ENCODE measurements at regions not wholly inside any gene's neighbourhood (a gene's known extent, or its start where the extent isn't known, plus 50 kb on each side); places are given as distances from the start of the nearest gene placed in this dataset.

DNA sequence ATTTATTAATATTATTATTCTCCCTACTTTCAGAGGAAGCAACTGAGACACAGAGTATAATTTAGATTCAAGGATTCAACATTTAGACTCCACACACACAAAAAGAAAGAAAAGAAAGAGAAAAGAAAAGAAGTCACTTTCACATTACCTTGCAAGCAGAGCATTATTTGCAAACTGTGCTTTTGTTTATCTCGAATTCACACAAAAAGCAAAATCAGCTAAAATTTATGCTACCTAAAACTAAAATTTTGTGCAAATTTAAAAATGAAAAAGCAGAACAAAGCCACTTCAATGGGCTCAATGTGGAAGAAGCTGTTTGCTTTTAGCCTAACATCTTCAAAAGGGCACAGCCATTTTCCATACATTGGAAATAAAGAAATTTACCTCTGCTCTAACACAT, 1282.7 kb upstream of the GYPC start (continued):
- TF ChIP-seq, protein P1, sequence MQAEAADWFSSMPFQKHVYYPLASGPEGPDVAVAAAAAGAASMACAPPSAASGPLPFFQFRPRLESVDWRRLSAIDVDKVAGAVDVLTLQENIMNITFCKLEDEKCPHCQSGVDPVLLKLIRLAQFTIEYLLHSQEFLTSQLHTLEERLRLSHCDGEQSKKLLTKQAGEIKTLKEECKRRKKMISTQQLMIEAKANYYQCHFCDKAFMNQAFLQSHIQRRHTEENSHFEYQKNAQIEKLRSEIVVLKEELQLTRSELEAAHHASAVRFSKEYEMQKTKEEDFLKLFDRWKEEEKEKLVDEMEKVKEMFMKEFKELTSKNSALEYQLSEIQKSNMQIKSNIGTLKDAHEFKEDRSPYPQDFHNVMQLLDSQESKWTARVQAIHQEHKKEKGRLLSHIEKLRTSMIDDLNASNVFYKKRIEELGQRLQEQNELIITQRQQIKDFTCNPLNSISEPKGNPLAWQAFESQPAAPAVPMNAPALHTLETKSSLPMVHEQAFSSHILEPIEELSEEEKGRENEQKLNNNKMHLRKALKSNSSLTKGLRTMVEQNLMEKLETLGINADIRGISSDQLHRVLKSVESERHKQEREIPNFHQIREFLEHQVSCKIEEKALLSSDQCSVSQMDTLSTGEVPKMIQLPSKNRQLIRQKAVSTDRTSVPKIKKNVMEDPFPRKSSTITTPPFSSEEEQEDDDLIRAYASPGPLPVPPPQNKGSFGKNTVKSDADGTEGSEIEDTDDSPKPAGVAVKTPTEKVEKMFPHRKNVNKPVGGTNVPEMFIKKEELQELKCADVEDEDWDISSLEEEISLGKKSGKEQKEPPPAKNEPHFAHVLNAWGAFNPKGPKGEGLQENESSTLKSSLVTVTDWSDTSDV (CRISPR knock-in tag; IDR thresholded peaks at IDR 0.05): no peak
- TF ChIP-seq TRIM24 (CRISPR knock-in tag; IDR thresholded peaks at IDR 0.05): no peak
- no peak for TF ChIP-seq ZNF75D (CRISPR knock-in tag; IDR thresholded peaks at IDR 0.05; ENCODE audit: borderline replicate concordance)
- TF ChIP-seq, protein P2, sequence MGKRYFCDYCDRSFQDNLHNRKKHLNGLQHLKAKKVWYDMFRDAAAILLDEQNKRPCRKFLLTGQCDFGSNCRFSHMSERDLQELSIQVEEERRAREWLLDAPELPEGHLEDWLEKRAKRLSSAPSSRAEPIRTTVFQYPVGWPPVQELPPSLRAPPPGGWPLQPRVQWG (CRISPR knock-in tag; IDR thresholded peaks at IDR 0.05; ENCODE audit: borderline replicate concordance, low read depth): no peak
- TF ChIP-seq, protein P3, sequence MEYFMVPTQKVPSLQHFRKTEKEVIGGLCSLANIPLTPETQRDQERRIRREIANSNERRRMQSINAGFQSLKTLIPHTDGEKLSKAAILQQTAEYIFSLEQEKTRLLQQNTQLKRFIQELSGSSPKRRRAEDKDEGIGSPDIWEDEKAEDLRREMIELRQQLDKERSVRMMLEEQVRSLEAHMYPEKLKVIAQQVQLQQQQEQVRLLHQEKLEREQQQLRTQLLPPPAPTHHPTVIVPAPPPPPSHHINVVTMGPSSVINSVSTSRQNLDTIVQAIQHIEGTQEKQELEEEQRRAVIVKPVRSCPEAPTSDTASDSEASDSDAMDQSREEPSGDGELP (IDR thresholded peaks at IDR 0.05; ENCODE audit: borderline replicate concordance, low read depth): no peak
- TF ChIP-seq MAFK (conservative IDR thresholded peaks at IDR 0.05 in 1 of 2, IDR thresholded peaks at IDR 0.05 in 1 of 2; ENCODE audit: low read length in 2 of 2): peak; percentile 56 to 66
- no peak for TF ChIP-seq SOX5 (CRISPR knock-in tag; IDR thresholded peaks at IDR 0.05; ENCODE audit: borderline replicate concordance)
- no peak for TF ChIP-seq ZNF282 (IDR thresholded peaks at IDR 0.05; ENCODE audit: partially characterized antibody)
- TF ChIP-seq MAFF (IDR thresholded peaks at IDR 0.05; ENCODE audit: low read depth, low read length): peak; percentile 62
- no peak for TF ChIP-seq SRY (CRISPR knock-in tag; IDR thresholded peaks at IDR 0.05)
- no peak for TF ChIP-seq ZNF329 (CRISPR knock-in tag; IDR thresholded peaks at IDR 0.05; ENCODE audit: low read depth)

All from HepG2 (cell line).